Fibroblast of the aortic adventitia (primary cell): ENCODE measurements at regions not wholly inside any gene's neighbourhood (a gene's known extent, or its start where the extent isn't known, plus 50 kb on each side); places are given as distances from the start of the nearest gene placed in this dataset.

Experiments
- DNase-seq: peaks from one replicate; pipeline ENCODE4 v3.0.0-alpha.2; 2010; ENCODE audit warnings: low read depth
- H3K4me3 ChIP-seq: 2 replicates; pipeline ENCODE4 v1.5.1; 2011; ENCODE audit warnings: low read depth, mild to moderate bottlenecking, control low read depth, low read length, moderate library complexity
- TF ChIP-seq, protein P1 (sequence below): IDR thresholded peaks from 2 replicates; pipeline ENCODE4 v1.5.1; 2011; ENCODE audit warnings: mild to moderate bottlenecking, low read length, control low read depth, inconsistent platforms; ENCODE audit not compliant: insufficient read depth

DNA sequence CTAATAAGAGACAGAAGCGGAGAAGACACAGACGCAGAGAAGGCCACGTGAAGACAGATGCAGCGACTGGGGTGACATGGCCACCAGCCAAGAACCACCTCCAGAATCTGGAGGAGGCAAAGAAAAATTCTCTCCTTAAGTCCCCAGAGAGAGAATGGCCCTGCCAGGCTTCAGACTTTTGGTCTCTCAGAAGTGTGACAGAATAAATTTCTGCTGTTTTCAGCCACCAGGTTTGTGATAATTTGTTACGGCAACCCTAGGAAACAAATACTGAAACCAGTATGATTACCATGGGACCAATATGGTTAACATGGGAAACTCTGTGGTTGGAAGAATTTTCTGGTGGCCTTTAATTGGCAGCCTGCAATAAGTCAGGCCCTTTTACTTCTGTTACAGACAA is 63.9 kb upstream of the DOCK9 start:
- H3K4me3 ChIP-seq: no peak overlapping the region
- TF ChIP-seq, protein P1, sequence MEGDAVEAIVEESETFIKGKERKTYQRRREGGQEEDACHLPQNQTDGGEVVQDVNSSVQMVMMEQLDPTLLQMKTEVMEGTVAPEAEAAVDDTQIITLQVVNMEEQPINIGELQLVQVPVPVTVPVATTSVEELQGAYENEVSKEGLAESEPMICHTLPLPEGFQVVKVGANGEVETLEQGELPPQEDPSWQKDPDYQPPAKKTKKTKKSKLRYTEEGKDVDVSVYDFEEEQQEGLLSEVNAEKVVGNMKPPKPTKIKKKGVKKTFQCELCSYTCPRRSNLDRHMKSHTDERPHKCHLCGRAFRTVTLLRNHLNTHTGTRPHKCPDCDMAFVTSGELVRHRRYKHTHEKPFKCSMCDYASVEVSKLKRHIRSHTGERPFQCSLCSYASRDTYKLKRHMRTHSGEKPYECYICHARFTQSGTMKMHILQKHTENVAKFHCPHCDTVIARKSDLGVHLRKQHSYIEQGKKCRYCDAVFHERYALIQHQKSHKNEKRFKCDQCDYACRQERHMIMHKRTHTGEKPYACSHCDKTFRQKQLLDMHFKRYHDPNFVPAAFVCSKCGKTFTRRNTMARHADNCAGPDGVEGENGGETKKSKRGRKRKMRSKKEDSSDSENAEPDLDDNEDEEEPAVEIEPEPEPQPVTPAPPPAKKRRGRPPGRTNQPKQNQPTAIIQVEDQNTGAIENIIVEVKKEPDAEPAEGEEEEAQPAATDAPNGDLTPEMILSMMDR: no peak
- DNase-seq: no peak

DNA sequence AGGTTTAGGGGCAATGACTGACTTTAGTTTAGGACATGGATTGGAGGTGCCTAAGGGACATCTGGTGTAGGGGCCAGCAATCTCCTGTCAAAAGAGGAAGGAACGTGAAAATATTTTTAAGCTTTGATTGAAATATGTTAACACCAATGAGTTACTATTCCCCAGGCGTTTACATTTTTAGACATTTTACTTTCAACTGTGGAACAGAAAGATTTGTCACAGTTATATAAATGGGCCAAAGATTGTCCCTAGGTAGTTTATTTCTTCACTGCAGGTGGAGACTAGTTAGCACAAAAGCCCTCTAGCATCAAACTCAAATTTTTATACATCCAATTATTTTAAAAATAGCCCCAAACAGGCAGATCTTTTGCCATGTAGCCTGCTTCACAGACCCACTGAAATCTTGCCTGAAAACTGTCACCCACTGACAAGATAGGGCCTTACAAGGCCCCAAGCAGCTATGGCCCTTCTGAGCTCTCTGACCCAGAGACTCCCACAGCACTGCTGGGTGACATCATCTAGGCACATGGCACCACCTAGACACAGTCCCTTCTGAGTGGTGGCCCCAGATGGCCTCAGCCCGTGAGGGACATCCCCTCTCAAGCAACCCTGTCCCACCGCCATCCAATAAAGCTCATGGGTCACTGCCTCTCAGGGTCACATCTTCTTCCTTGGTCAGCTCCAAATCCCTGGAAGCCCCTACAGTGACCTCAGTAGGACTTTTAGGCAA is 64.8 kb upstream of the DOCK9 start:
- DNase-seq: no peak
- TF ChIP-seq, protein P1: no peak

DNA sequence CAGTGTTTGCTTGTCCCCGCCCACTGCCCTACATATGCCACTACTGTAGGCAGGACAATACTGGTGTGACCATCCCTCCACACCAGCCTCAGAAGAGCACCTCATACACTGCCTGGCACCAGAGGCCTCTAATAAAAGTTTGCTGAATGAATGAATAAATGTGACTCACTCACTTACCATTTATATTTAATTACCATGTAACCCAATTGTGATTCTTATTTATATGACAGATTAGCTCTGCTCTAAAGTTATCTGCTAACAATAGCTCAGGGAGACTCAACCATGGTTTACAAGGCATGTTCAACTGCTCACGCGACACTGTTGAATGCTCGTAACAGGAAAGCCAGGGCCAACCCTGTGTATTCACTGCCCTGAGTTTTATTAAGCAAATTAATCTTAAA is 66.0 kb upstream of the DOCK9 start:
- H3K4me3 ChIP-seq: no peak overlapping the region
- TF ChIP-seq, protein P1: no peak
- no peak for DNase-seq

More for the DNA sequence above, 64.8 kb upstream of the DOCK9 start:
- H3K4me3 ChIP-seq: no peak overlapping the region

DNA sequence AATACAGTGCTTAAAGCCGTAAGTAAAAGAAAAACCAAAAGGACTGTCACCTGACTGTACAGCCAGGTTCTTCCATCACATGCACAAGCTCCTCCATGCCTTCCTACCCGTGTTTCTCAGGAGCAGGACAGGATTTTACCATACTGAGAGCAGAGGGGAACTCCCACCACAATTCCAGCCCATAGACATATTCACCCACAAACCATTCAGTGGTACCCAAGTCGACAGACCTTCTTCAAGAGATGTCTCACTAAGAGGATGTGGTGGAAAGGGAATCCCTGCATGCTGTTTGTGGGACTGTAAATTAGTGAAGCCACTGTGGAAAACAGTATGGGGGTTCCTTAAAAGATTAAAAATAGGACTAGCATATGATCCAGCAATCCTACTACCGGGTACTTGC is 66.9 kb upstream of the DOCK9 start:
- DNase-seq: no peak
- no peak overlapping the region for H3K4me3 ChIP-seq
- TF ChIP-seq, protein P1: no peak

GRCh38 chr13:99045396-99045795 is 67.5 kb upstream of the DOCK9 start:
- TF ChIP-seq, protein P1: no peak
- no peak for DNase-seq
- H3K4me3 ChIP-seq: no peak overlapping the region

DNA sequence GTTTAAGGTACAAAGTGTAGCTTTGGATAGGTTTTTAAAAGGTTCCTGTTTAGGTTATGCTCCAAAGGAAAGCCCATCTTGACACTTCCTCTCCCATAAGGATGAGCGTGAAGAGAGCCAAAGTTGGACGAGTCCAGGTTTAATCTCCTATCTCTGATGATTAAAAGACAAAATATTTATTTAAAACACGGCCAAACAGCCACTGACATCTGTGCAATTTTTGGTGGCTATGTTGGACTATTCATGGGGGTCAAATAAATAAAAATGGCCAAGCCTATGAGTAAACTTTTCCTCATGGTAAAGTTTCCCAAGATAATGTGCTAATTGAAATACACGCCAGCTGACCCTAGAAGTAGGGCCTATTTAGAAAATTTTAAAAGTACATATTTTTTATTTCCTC is 69.0 kb upstream of the DOCK9 start:
- H3K4me3 ChIP-seq: no peak overlapping the region
- TF ChIP-seq, protein P1: no peak
- DNase-seq: peak; percentile 13

DNA sequence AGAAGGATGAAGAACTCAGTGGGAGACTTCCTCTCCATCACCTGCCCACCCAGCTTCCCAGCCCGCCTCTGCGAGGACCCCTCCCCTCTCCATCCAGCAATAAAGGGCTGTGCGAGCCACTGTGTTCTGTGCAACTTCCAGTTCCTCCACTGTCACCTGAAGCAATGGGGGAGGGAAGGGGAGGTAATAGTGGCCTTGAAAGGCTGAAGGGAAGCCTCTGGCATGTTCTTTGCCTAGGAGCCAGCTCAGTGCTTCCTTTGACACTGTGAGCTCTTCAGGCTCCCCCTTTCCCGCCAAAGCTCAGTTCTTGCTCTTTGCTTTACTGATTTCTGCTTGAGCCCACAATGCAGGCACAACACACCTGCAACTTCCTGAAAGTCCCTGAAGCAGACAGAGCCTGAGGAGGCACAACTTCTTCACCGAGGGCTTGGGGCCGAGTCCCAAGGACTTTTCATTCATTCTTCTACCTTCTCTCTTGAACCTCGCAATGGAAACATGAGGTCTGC is 73.2 kb upstream of the DOCK9 start:
- H3K4me3 ChIP-seq: no peak overlapping the region
- TF ChIP-seq, protein P1: no peak
- no peak for DNase-seq
